Ovary (tissue), 3 donors: ENCODE measurements at regions not wholly inside any gene's neighbourhood (a gene's known extent, or its start where the extent isn't known, plus 50 kb on each side); places are given as distances from the start of the nearest gene placed in this dataset.

Source experiments
- EP300 ChIP-seq: sonication (generic); formaldehyde crosslinking; IDR thresholded peaks from one replicate; pipeline ENCODE4 v1.6.1; 2017; ENCODE audit warnings: antibody characterized with exemption
- TF ChIP-seq, protein P1 (sequence below), 3 donors: fragments of 450-650 bp in 2 of 3; fragments of 200-600 bp in 1 of 3; IDR thresholded peaks; one replicate each; pipeline versions ENCODE4 v1.5.1 to v1.8.0; 2016 to 2022; ENCODE audit warnings: antibody characterized with exemption in 3 of 3, mild to moderate bottlenecking in 1 of 3
- donor health status: DM: no; HTN: no; CAD: no.

DNA sequence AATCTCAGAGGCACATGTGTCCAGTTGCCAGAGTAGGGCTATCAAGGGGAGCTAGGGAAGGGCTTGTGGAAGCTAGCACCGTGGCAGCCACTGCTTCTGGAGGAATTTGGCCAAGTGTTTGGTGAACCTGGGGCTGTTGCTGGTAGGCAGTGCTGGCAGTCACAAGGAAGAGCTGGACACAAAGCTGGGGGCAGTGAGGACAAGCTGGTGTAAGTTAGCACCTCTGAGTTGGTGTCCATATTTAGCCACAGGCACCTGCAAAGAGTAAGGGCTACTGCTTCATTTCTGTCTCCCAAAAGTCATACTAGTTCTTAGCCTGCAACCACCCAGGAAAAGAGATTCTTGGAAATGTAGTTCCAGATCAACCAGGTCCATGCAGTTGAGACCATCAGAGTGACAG, 359.4 kb downstream of the CSNK1G3 start:
- TF ChIP-seq, protein P1, sequence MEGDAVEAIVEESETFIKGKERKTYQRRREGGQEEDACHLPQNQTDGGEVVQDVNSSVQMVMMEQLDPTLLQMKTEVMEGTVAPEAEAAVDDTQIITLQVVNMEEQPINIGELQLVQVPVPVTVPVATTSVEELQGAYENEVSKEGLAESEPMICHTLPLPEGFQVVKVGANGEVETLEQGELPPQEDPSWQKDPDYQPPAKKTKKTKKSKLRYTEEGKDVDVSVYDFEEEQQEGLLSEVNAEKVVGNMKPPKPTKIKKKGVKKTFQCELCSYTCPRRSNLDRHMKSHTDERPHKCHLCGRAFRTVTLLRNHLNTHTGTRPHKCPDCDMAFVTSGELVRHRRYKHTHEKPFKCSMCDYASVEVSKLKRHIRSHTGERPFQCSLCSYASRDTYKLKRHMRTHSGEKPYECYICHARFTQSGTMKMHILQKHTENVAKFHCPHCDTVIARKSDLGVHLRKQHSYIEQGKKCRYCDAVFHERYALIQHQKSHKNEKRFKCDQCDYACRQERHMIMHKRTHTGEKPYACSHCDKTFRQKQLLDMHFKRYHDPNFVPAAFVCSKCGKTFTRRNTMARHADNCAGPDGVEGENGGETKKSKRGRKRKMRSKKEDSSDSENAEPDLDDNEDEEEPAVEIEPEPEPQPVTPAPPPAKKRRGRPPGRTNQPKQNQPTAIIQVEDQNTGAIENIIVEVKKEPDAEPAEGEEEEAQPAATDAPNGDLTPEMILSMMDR (IDR thresholded peaks at IDR 0.05): no peak
- TF ChIP-seq EP300: no peak
